ENCODE measurements at regions not wholly inside any gene's neighbourhood (a gene's known extent, or its start where the extent isn't known, plus 50 kb on each side); places are given as distances from the start of the nearest gene placed in this dataset.
"Not testable (repeated sequence)": the region's sequence is repeated elsewhere in the genome, so short reads cannot be mapped to it uniquely, and the experiment has no call there.

GRCh38 chr14:40674502-40674901 lies 932.2 kb upstream of the LRFN5 start:
- no peak for DNase-seq (ENCODE audit: low read depth)
- TF ChIP-seq CTCF (conservative IDR thresholded peaks at IDR 0.05; ENCODE audit: low read depth, low read length): no peak
- H3K4me3 ChIP-seq (ENCODE audit: low read depth, low read length): no peak overlapping the region

- TF ChIP-seq CTCF (conservative IDR thresholded peaks at IDR 0.05; ENCODE audit: low read depth, low read length): no peak
- DNase-seq (ENCODE audit: low read depth): no peak
- H3K4me3 ChIP-seq (ENCODE audit: low read depth, low read length): no peak overlapping the region
Measured at GRCh38 chr14:40656311-40656710, 950.4 kb upstream of the LRFN5 start.

GRCh38 chr14:40652089-40652691 lies 954.5 kb upstream of the LRFN5 start:
- no peak for DNase-seq (ENCODE audit: low read depth)
- TF ChIP-seq CTCF (conservative IDR thresholded peaks at IDR 0.05; ENCODE audit: low read depth, low read length): no peak
- H3K4me3 ChIP-seq (ENCODE audit: low read depth, low read length): no peak overlapping the region

- TF ChIP-seq CTCF (conservative IDR thresholded peaks at IDR 0.05; ENCODE audit: low read depth, low read length): no peak
- no peak overlapping the region for H3K4me3 ChIP-seq (ENCODE audit: low read depth, low read length)
- no peak for DNase-seq (ENCODE audit: low read depth)
Measured at GRCh38 chr14:40630471-40630870, 976.2 kb upstream of the LRFN5 start.

- peak overlapping the region; percentile 14 for H3K4me3 ChIP-seq (ENCODE audit: low read depth, low read length)
- not testable (repeated sequence) for DNase-seq (ENCODE audit: low read depth)
Measured at GRCh38 chr14:40629551-40630137, 977.0 kb upstream of the LRFN5 start.

- H3K4me3 ChIP-seq (ENCODE audit: low read depth, low read length): no peak overlapping the region
- TF ChIP-seq CTCF (conservative IDR thresholded peaks at IDR 0.05; ENCODE audit: low read depth, low read length): no peak
- no peak for DNase-seq (ENCODE audit: low read depth)
Measured at GRCh38 chr14:40629144-40629543, 977.5 kb upstream of the LRFN5 start.

- no peak for TF ChIP-seq CTCF (conservative IDR thresholded peaks at IDR 0.05; ENCODE audit: low read depth, low read length)
- DNase-seq (ENCODE audit: low read depth): no peak
- no peak overlapping the region for H3K4me3 ChIP-seq (ENCODE audit: low read depth, low read length)
Measured at GRCh38 chr14:40623643-40624042, 983.0 kb upstream of the LRFN5 start.
